MG63 (cell line): ENCODE measurements at regions not wholly inside any gene's neighbourhood (a gene's known extent, or its start where the extent isn't known, plus 50 kb on each side); places are given as distances from the start of the nearest gene placed in this dataset.

Source experiments
- DNase-seq: peaks from one replicate; pipeline ENCODE4 v3.0.0-alpha.2; 2020
- H3K27me3 ChIP-seq: fragments of 250-450 bp; sonication (Bioruptor Pico); 2 replicates; pipeline ENCODE4 v1.5.1; 2020; ENCODE audit warnings: mild to moderate bottlenecking, moderate library complexity
- H3K36me3 ChIP-seq: fragments of 250-450 bp; sonication (Bioruptor Pico); 2 replicates; pipeline ENCODE4 v1.5.1; 2020; ENCODE audit warnings: mild to moderate bottlenecking, moderate library complexity
- H3K4me3 ChIP-seq: fragments of 250-450 bp; sonication (Bioruptor Pico); 2 replicates; pipeline ENCODE4 v1.5.1; 2020; ENCODE audit warnings: mild to moderate bottlenecking, moderate library complexity
- H3K9me3 ChIP-seq: fragments of 250-450 bp; sonication (Bioruptor Pico); 2 replicates; pipeline ENCODE4 v1.5.1; 2020; ENCODE audit warnings: mild to moderate bottlenecking, moderate library complexity

- DNase-seq = no peak
- H3K36me3 ChIP-seq = no peaks in the 10 kb centered on the region
- no peaks in the 10 kb centered on the region for H3K9me3 ChIP-seq
- H3K4me3 ChIP-seq = no peak overlapping the region
- no peaks in the 10 kb centered on the region for H3K27me3 ChIP-seq
Measured at GRCh38 chr12:127070515-127071157, 1196.3 kb upstream of the TMEM132C start.

GRCh38 chr12:127074161-127074560 is 1192.8 kb upstream of the TMEM132C start:
- Histone ChIP-seq H3K27me3 (no peaks in the 10 kb centered on the region), H3K9me3 (no peaks in the 10 kb centered on the region), H3K4me3 (no peak overlapping the region), H3K36me3 (no peaks in the 10 kb centered on the region)
- no peak for DNase-seq

GRCh38 chr12:127075981-127076380 is 1191.0 kb upstream of the TMEM132C start:
- Histone ChIP-seq H3K27me3 (no peaks in the 10 kb centered on the region), H3K36me3 (no peaks in the 10 kb centered on the region), H3K9me3 (no peaks in the 10 kb centered on the region), H3K4me3 (no peak overlapping the region)
- DNase-seq = no peak

GRCh38 chr12:127077262-127078045 is 1189.5 kb upstream of the TMEM132C start:
- no peak overlapping the region for H3K4me3 ChIP-seq
- no peaks in the 10 kb centered on the region for H3K36me3 ChIP-seq
- DNase-seq = no peak
- peaks cover 3% of the 10 kb centered on the region; the same call in 1 of the 2 replicates for H3K9me3 ChIP-seq
- H3K27me3 ChIP-seq = no peaks in the 10 kb centered on the region

GRCh38 chr12:127078577-127079350 is 1188.2 kb upstream of the TMEM132C start:
- Histone ChIP-seq H3K27me3 (no peaks in the 10 kb centered on the region), H3K36me3 (no peaks in the 10 kb centered on the region), H3K9me3 (peaks cover 3% of the 10 kb centered on the region; the same call in 1 of the 2 replicates), H3K4me3 (no peak overlapping the region)
- peak; percentile 27 for DNase-seq

GRCh38 chr12:127079636-127080035 is 1187.3 kb upstream of the TMEM132C start:
- H3K36me3 ChIP-seq = no peaks in the 10 kb centered on the region
- peaks cover 3% of the 10 kb centered on the region; the same call in 1 of the 2 replicates for H3K9me3 ChIP-seq
- no peak for DNase-seq
- H3K4me3 ChIP-seq = no peak overlapping the region
- no peaks in the 10 kb centered on the region for H3K27me3 ChIP-seq

- H3K27me3 ChIP-seq = no peaks in the 10 kb centered on the region
- no peaks in the 10 kb centered on the region for H3K36me3 ChIP-seq
- H3K4me3 ChIP-seq = no peak overlapping the region
- no peak for DNase-seq
- peaks cover 3% of the 10 kb centered on the region; the same call in 1 of the 2 replicates for H3K9me3 ChIP-seq
Measured at GRCh38 chr12:127081058-127081457, 1185.9 kb upstream of the TMEM132C start.

GRCh38 chr12:127083008-127083949 is 1183.7 kb upstream of the TMEM132C start:
- peak; percentile 13 for DNase-seq

GRCh38 chr12:127101076-127101475 is 1165.9 kb upstream of the TMEM132C start:
- Histone ChIP-seq H3K4me3 (no peak overlapping the region), H3K27me3 (no peaks in the 10 kb centered on the region), H3K9me3 (no peaks in the 10 kb centered on the region), H3K36me3 (no peaks in the 10 kb centered on the region)
- no peak for DNase-seq

More at GRCh38 chr12:127083008-127083949, 1183.7 kb upstream of the TMEM132C start:
- Histone ChIP-seq H3K9me3 (peaks cover 3% of the 10 kb centered on the region; the same call in 1 of the 2 replicates), H3K4me3 (peak overlapping the region; percentile 43), H3K27me3 (no peaks in the 10 kb centered on the region), H3K36me3 (no peaks in the 10 kb centered on the region)

GRCh38 chr12:127106041-127106440 is 1160.9 kb upstream of the TMEM132C start:
- Histone ChIP-seq H3K4me3 (no peak overlapping the region), H3K36me3 (no peaks in the 10 kb centered on the region), H3K9me3 (no peaks in the 10 kb centered on the region), H3K27me3 (no peaks in the 10 kb centered on the region)
- no peak for DNase-seq

- no peaks in the 10 kb centered on the region for H3K9me3 ChIP-seq
- no peak overlapping the region for H3K4me3 ChIP-seq
- DNase-seq = no peak
- H3K27me3 ChIP-seq = no peaks in the 10 kb centered on the region
- H3K36me3 ChIP-seq = no peaks in the 10 kb centered on the region
Measured at GRCh38 chr12:127106697-127107096, 1160.3 kb upstream of the TMEM132C start.

- Histone ChIP-seq H3K4me3 (no peak overlapping the region), H3K9me3 (no peaks in the 10 kb centered on the region), H3K27me3 (no peaks in the 10 kb centered on the region), H3K36me3 (no peaks in the 10 kb centered on the region)
- DNase-seq = peak; percentile 1
Measured at GRCh38 chr12:127107744-127108143, 1159.2 kb upstream of the TMEM132C start.

GRCh38 chr12:127108360-127109215 is 1158.4 kb upstream of the TMEM132C start:
- Histone ChIP-seq H3K27me3 (no peaks in the 10 kb centered on the region), H3K36me3 (no peaks in the 10 kb centered on the region), H3K4me3 (no peak overlapping the region), H3K9me3 (no peaks in the 10 kb centered on the region)
- peak; percentile 58 for DNase-seq

- Histone ChIP-seq H3K9me3 (no peaks in the 10 kb centered on the region), H3K4me3 (no peak overlapping the region), H3K36me3 (no peaks in the 10 kb centered on the region), H3K27me3 (no peaks in the 10 kb centered on the region)
- DNase-seq = no peak
Measured at GRCh38 chr12:127113945-127114344, 1153.0 kb upstream of the TMEM132C start.

GRCh38 chr12:127115468-127116035 is 1151.4 kb upstream of the TMEM132C start:
- Histone ChIP-seq H3K9me3 (no peaks in the 10 kb centered on the region), H3K4me3 (no peak overlapping the region), H3K27me3 (no peaks in the 10 kb centered on the region), H3K36me3 (no peaks in the 10 kb centered on the region)
- no peak for DNase-seq
